ENCODE measurements at regions not wholly inside any gene's neighbourhood (a gene's known extent, or its start where the extent isn't known, plus 50 kb on each side); places are given as distances from the start of the nearest gene placed in this dataset.
"Not testable (repeated sequence)": the region's sequence is repeated elsewhere in the genome, so short reads cannot be mapped to it uniquely, and the experiment has no call there.

DNA sequence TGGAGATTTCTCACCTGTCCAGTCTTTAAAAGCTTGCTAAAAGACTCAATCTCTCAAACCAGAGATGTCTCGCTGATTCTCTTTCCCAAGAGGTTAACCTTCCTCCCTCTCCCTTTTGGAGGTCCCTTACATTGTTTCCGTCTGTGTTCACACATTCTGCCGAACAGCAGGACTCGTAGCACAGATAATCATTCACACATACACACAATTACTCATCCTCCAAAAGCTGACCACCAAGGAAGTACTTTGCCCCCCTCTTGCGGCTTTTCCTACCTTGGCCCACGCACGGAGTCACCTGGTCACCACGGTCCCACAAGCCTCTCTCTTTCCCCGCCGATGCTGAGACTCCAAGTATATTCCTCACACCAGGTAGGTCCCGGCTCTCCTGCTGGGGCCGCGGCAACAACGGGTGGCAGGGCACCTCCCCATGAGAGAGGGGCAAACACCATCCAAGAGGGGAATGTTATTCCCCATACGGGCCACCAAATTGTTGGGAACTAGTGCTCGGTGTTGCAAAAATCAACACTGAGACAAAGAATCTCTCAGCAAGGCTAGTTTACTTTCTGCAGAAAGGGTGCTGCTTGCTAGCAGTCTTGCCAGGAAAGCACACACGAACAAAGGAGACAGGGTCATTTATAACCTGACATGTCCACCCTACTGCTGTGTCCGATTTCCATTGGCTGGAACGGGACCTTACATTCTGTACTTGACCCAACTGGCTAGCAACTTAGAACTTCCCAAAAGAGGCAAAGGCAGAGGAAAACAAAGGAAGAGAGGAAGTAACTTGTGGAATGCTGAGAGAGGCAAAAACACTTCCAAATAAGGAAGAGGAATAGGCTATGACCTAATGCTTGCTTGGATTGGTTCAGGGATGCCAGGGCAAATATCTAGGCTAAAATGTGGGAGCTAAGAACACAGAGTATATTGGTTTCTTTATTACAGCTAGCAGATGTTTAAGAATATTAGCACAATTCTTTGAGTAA lies 102.1 kb upstream of the NECTIN3 start:
- DNase-seq: no peak

GRCh38 chr3:110971010-110971601 lies 100.5 kb upstream of the NECTIN3 start:
- no peak for DNase-seq

DNA sequence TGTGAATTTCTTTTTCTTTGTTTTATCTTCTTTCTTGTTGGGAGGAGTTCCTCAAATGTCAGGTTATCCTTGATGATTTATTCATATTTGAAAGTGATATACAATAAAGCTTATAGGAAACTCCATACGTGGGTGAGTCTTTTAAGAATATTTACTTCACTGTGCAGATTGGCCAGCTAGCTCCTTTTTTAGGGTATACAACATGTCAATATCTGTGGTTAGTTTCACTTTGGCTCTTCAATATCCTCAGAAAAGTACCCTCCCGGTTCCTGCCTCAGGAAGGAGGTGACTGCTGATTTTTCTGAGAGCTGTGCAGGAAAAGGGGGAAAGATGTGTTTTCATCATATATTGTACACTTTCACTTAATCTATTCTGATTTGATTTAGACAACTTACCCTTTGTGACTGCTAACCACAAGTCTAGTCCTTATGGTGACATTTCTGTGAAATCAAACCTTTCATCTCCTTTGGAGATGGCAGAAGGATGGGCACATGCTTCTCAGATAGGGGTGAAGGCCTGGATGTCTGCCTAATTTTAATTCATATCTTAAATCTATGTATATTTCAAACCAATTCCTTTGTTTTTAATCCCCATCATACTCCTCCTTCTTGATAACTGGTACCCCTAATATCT lies 98.2 kb upstream of the NECTIN3 start:
- no peak for DNase-seq

GRCh38 chr3:110974902-110975301 lies 96.7 kb upstream of the NECTIN3 start:
- DNase-seq: no peak

GRCh38 chr3:110984456-110985250 lies 87.0 kb upstream of the NECTIN3 start:
- peak; percentile 31 for DNase-seq

GRCh38 chr3:110989446-110989845 lies 82.2 kb upstream of the NECTIN3 start:
- no peak for DNase-seq

DNA sequence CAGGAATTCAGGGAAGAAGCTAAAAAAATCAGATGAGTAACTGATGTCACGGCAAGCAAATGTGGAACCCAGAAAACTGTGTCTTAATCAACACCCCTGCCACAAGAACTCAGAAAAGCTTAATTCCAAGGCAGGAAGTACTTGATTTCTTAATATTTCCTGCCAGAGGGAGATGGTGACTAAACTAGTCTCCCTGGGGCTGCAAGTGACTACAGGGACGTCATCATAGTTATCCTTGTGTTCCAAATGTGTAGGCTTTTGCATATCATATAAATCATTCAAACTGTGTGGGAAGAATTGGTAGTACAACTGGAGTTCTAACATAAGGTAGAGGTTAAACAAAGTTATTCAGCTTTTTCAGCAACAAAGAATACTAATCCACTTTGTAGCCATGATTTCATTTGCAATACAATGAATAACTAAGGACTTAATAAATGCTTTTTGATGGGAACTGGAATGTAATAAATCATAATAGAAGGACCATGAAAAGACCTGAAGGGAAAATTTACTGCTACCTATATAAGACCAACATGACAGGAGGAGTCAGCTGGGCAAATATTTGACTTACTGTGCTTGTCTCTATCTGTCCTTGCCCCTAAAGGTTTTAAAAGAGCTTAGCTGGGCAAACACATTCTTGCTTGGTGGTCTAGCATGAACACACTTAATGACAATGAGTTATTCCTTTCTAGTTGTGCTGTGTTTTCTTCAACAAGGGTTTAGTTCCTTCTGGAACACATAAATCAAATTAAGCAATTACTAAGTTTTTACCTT lies 76.0 kb upstream of the NECTIN3 start:
- peak; percentile 80 for DNase-seq

DNA sequence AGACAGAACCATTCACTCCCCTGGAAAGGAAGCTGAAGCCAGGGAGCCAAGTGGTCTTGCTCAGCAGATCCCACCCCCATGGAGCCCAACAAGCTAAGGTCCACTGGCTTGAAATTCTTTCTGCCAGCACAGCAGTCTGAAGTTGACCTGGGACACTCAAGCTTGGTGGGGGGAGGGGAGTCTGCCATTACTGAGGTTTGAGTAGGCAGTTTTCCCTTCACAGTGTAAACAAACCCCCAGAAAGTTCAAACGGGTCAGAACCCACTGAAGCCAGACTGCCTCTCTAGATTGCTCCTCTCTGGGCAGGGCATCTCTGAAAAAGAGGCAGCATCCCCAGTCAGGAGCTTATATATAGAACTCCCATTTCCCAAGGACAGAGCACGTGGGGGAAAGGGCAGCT lies 72.8 kb upstream of the NECTIN3 start:
- not testable (repeated sequence) for DNase-seq

- not testable (repeated sequence) for DNase-seq
Observed at GRCh38 chr3:111006485-111006884, 65.1 kb upstream of the NECTIN3 start.

GRCh38 chr3:111012388-111013248 lies 59.0 kb upstream of the NECTIN3 start:
- peak; percentile 4 for DNase-seq

All from EL (cell line).